ENCODE measurements at regions not wholly inside any gene's neighbourhood (a gene's known extent, or its start where the extent isn't known, plus 50 kb on each side); places are given as distances from the start of the nearest gene placed in this dataset.
"Not testable (repeated sequence)": the region's sequence is repeated elsewhere in the genome, so short reads cannot be mapped to it uniquely, and the experiment has no call there.

DNA sequence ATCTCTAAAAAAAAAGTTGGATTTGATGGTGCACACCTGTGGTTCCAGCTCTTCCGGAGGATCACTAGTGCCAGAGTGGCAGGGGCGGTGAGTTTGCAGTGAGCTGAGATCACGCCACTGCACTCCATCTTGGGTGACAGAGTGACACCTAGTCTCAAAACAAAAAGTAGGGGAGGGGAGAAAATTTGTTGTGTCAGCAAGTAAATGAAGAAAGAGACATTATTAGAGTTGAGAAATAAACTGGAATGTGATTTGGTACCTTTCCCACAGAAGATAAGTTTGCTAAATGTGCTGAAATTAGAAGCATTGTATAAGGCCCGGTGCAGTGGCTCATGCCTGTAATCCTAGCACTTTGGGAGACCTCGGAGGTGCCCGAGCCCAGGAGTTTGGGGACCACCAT is 54.0 kb upstream of the PPIAL4F start:
- not testable (repeated sequence) for H3K9ac ChIP-seq (ENCODE audit: low read depth in 1 of 2, low read length in 2 of 2); H3K9me3 ChIP-seq (ENCODE audit: control insufficient read depth in 2 of 2, low read length in 2 of 2); H3K4me3 ChIP-seq (ENCODE audit: low read length in 2 of 2); H3K4me1 ChIP-seq (ENCODE audit: control insufficient read depth in 2 of 2, insufficient read depth in 2 of 2, low read length in 2 of 2); H3K36me3 ChIP-seq (ENCODE audit: control insufficient read depth in 2 of 2, insufficient read depth in 2 of 2, low read length in 2 of 2); H3K27ac ChIP-seq (ENCODE audit: low read depth in 2 of 2, low read length in 2 of 2); H3K27me3 ChIP-seq (ENCODE audit: control insufficient read depth in 2 of 2, insufficient read depth in 2 of 2, low read length in 2 of 2)

DNA sequence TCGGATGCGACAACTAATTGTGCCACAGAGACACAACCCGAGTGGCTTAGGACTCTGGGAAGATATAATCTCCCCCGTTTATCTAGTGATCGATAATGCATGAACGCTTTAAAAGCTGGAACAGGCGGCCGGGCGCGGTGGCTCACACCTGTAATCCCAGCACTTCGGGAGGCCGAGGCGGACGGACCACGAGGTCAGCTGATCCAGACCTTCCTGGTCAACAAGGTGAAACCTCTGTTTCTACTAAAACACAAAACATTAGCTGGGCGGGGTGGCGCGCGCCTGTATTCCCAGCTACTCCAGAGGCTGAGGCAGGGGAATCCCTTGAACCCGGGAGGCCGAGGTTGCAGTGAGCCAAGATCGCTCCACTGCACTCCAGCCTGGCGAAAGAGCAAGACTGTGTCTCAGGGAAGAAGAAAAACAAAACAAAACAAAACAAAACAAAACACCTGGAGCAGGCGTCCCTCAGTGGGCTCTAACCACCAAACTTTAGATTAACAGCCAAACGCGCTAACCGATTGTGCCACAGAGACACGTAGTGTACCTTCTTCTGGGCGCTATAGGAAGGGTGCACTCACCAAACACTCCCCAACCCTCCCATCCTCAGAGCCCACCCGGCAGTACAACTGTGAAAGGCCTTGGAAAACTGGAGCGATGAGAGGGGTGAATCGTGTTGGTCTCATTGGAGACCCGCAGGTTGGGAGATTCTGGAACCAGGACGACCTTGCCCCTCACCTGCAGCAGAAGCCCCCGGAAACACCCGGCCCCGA is 53.3 kb upstream of the PPIAL4F start:
- not testable (repeated sequence) for H3K4me3 ChIP-seq (ENCODE audit: low read length in 2 of 2); H3K27ac ChIP-seq (ENCODE audit: low read depth in 2 of 2, low read length in 2 of 2); H3K27me3 ChIP-seq (ENCODE audit: control insufficient read depth in 2 of 2, insufficient read depth in 2 of 2, low read length in 2 of 2); H3K4me1 ChIP-seq (ENCODE audit: control insufficient read depth in 2 of 2, insufficient read depth in 2 of 2, low read length in 2 of 2); H3K9ac ChIP-seq (ENCODE audit: low read depth in 1 of 2, low read length in 2 of 2); H3K36me3 ChIP-seq (ENCODE audit: control insufficient read depth in 2 of 2, insufficient read depth in 2 of 2, low read length in 2 of 2); H3K9me3 ChIP-seq (ENCODE audit: control insufficient read depth in 2 of 2, low read length in 2 of 2)

All from mucosa of rectum (tissue), 2 donors.